C1 segment of cervical spinal cord (tissue), 14 donors: ENCODE measurements at regions not wholly inside any gene's neighbourhood (a gene's known extent, or its start where the extent isn't known, plus 50 kb on each side); places are given as distances from the start of the nearest gene placed in this dataset.

Experiments
- DNase-seq, 14 donors: peaks; one replicate each; lab custom pipeline; 2025; lab: John Stamatoyannopoulos, UW

DNA sequence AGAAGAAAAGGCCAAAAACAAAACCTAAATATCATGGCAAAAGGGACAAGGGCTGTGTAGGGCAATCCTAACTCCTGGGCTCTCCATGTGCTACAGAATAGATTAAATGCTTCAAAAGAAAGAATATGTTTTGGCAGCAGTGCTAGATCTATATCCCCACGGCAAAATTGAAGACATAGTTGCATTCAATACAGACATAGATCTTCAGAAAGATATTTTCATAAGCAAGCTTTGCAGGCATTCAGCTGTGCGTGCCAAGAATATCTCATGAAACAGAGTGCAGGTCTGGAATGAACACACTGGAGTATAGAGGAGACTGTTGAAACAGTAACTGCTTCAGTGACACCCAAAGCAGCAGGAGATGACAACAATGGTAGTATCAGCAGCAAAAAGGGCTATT is 1476.9 kb downstream of the ARAP2 start:
- DNase-seq = no peak

DNA sequence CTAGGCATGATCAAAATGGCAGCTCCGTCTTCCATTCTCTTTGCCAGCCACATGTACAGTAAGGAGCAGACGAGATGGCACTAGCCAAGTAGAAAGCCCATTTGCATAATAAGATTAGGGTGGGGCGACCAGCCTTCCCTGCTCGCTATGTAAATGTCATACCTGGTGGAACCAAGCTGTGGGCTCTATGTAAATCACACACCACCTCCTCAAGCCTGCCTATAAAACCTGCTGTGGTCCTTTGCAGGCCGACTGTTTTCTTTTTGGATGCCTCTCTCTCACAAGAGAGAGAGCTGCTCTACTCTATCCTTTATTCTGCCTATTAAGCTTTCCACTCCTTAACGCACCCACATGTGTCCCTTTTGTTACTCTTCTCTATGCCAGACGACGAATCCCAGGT is 1472.7 kb downstream of the ARAP2 start:
- no peak for DNase-seq

DNA sequence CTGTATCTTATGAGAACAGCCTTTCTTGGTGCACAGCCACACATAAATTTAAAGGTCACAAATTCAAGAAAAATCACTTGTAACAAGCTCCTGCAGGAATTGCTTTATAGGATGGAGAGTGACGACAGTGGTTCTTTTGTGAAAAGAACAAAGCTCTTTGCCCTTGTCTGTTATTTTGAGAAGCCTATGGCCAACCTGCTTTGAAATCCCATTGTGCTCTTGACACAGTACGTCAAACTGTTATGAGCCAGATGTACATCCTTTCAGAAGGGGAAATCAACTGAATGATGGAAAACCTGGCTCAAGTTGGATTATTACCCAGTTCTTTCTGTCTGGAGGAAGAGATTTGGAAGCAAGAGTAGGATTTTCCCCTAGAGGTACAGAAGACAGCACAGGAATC is 1454.2 kb downstream of the ARAP2 start:
- no peak for DNase-seq

DNA sequence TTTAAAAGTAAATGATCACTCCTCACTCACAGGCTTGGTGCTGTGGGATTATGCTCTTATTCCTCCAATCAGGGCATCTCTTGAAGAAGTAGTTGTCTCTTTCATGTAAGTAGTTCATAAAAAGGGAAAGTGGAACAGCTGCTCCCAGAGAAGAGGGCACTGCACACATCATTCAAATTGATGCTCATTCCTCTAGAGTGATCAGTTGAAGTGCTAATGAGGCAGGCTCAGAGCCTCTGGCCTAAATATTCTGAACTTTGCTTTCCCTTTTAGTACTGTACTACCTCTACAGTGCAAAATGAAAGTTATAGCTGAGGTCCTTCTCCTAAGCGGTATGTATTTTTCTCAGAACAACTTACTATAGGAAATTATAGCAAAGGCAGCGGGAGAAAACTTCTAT is 1453.1 kb downstream of the ARAP2 start:
- DNase-seq = no peak

DNA sequence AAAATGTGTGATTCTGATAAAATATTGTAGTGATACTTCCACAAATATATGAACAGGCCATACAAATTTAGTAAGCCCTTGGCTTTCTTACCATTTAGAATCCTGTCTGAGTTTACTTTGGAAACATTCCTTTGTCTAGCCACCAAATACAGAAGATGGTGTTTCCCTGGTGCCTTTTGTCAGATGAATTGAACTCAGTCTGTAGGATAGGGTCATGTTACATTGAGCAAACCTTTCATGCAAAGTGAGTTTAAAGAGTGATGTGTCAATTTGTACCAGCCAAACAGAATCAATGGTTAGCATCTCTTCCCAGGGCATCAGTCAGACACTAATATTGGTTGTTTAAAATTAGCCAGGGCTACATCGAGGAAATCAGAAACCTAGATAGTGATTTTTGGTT is 1443.4 kb downstream of the ARAP2 start:
- DNase-seq = no peak

DNA sequence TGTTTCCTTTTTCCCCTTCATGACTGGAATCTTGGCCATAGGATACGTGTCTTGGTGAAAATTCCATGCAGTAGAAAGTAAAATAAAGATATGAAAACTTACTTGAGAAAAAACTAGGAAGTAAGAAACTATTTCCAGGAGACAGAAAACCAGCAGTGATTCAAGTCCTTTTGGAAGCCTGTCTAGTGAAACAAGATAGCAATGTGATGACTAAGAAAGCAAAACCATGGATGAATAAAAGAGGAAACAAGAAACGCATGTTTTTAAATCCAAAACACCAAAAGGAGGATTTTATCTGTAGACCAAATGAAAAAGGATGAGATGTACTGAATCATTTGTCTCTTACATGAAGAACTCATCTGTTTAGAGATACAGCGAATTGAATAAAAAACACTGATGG is 1430.0 kb downstream of the ARAP2 start:
- DNase-seq = no peak

DNA sequence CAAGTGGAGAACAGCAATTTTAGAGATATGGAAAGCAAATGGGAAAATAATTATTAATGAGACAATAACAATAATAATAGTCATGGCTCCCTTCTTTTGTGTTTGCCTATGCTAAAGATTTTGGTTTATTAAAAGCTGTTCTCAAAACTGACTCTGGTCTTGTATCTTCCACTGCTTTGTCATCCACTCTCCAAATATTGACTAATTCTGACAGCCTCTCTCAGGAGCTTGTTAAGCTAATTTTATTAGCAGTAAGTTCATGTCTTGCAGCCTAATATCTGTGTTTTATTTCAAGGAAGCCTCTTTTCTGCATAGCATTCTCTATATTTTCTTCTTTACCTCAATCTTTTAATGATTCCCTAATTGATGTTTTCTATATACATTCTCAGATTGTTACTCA is 1419.8 kb downstream of the ARAP2 start:
- DNase-seq = no peak

DNA sequence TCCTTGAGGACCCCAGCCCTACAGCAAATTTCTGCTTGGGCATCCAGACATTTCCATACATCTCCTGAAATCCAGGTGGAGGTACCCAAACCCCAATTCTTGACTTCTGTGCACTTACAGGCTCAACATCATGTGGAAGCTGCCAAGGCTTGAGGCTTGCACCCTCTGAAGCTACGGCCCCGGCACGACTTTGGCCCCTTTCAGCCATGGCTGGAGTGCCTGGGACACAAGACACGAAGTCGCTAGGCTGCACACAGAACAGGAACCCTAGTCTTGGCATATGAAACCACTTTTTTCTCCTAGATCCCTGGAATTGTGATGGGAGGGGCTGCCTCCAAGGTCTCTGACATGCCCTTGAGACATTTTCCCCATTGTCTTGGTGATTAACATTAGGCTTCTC is 1417.7 kb downstream of the ARAP2 start:
- no peak for DNase-seq

DNA sequence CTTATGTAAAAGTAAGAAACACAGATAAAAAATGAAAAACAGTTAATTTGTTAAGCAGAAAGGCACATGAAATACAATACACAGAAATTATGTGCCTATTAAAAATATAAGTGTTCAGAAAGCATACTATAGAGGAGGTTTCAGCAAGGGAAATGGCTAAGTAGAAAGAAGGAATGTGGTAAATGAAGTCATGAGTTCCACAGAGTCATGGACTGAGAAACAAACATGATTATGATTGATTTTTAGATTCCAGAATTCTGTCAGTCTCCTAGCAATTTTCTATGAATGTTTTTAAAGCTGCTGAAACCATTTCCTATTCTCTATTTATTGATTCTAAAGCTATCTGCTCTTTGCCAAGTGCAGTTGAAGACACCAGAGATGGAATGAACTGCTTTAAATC is 1398.4 kb downstream of the ARAP2 start:
- no peak for DNase-seq

DNA sequence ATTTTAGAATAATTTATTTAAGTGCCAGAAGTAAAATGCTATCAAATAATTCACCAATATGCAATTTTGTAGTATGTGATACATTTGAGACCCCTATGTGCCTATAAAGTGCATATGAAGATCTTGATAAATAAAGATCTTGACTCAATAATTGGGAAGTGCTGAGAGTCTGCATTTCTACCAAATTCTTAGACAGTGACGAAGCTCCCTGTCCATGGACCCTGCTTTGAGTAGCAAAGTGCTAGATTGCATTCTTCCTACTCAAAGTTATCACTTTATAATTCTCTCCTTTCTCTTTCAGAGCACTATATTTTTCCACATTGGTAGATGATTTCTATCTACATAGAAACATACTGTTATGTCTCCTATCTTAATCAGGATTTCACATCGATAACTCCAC is 1393.9 kb downstream of the ARAP2 start:
- DNase-seq = no peak

DNA sequence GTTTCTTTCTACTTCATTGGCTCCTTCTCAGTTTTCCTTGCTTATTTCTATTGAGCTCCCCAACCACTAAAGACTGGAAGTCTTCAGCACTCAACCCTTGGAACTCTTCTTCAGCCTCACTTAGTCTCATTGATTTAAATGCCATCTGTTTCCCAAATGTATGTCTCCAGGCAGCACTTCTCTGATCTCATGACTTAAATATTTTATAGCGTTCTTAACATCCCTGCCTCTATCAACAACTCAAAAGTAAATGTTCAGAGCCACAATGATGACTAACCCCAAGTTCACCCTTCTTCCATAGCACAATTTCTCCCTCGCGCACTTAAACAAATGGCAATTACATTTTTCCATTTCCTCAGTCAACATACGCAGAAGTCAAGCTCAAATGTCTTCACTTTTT is 1393.3 kb downstream of the ARAP2 start:
- DNase-seq = no peak

DNA sequence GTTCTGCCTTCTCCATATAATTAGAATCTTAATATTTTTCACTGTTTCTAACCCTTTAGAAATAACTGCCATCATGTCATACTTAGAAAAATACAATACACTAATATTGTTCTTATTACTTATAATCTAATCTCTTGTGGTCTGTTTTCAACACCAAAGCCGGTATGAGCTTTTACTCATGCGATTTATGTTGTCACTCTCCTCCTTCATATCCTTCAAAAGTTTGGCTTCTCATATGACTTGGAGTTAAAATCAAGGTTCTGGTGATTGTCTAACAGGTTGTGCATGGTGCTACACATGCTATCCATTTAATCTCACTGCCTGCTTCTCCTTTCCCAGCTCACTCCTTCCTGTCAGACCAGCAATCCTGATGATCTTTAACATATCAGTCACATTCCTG is 1392.9 kb downstream of the ARAP2 start:
- DNase-seq = no peak

DNA sequence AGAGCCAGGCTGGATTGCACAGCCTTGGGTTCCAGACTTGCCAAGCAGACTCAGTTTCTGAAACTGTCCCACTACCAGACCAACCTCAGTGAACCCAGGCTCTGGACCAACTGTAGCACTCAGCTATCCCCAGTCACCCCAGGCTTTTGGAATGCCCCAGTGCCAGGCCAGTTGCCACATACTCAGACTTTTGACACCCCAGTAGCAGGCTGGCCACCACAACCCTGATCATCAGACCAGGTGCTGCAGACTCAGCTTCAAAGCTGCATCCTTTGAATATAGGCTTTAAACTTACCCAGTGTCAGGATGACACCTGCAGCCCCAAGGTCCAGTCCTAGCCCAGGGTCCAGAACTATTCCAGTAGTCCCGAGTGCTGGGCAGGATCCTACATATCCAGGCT is 1389.9 kb downstream of the ARAP2 start:
- DNase-seq = no peak

DNA sequence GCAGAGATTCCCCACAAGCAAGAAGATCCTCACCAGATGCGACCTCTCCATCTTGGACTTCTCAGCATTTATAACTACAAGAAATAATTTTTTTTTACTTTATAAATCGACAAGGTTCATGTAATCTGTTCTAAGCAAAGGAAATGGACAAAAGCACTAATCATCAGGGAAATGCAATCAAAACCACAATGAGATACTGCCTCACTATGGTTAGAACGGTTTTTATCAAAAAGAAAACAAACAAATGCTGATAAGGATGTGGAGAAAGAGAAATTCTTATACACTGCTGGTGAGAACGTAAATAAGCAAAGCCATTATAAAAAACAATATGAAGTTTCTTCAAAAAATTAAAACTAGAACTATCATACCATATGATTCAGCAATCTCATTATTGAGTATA is 1382.6 kb downstream of the ARAP2 start:
- DNase-seq = no peak

DNA sequence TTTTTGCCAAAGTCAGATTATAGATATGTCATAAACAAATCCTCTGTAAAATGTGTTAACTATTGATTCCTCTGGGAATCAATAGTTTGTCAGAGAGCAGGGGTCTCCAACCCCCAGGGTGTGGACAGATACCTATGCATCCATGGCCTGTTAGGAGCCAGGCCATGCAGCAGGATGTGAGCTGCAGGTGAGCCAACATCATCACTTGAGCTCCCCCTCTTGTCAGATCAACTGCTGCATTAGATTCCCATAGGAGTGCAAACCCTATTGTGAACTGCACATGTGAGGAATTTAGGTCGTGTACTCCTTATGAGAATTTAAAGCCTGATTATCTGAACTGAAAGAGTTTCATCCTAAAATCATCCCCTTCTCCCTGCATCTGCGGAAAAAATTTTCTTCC is 1365.4 kb downstream of the ARAP2 start:
- DNase-seq = no peak

DNA sequence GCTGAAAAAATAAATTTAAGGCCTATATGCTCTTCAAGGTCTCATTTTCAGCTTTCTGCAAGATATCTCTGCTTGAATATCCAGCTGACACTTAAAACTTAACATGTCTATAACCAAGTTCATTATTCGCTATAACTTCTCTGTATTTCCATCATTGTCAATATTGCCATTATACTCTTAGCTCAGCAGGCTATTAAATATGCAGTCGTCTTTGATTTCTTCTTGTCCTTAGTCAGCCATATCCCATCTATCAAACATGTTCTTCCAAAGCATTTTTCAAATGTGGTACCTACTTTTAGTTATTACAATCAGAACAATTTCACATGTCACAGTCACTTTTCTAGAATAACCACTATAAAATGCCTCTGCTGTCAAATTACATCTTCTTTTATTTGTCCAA is 1364.1 kb downstream of the ARAP2 start:
- DNase-seq = no peak

DNA sequence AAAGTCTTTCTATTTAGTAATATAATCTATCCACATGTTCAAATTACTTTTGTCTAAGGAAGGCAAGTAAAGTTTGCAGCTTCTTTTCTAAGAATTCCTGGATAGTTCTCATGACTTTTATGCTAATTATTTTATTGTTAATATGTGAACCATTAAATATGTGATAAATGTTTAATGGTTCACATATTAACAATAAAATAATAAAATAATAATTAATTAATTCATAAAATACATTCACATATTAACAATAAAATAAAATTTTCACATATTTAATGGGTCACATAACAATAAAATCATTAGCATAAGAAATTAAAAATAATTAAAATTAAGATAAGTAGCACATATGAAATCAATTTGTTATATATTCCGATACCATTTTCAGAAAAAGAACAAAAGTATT is 1352.4 kb downstream of the ARAP2 start:
- DNase-seq = no peak

DNA sequence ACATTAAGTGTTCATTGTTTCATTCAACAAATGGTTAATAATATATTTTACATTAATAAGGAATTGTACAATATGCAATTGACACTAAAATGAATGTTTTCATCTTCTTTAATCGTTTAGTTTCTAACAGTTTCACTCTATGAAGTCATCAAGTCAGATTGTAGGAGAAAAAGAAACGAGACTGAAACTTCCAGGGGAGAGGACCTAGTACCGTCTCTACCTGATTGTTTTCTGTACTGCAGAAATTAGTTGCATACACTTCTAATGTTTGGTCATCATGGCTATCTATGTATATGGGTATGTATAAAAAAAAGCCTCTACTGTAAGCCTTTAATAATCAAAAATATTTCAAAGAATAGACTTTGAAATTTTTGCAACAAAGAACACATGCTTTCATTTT is 1350.9 kb downstream of the ARAP2 start:
- no peak for DNase-seq

DNA sequence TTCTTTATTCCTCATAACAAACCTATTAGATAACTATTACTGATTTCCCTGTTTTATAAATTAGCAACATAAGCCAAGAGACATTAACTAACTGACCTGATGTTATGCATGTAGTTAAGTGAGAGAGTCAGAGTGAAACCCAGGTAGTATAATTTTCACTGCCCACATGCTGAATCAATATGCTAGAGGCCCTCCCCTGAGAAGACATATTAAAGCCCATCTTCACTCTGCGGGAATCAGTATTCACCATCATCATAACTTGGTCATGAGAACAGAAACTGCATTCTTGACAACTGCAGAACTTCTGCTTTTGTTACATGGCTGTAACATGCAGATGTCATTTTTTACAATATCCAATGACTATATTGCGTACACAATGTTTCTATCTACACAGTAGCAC is 1324.3 kb downstream of the ARAP2 start:
- no peak for DNase-seq

DNA sequence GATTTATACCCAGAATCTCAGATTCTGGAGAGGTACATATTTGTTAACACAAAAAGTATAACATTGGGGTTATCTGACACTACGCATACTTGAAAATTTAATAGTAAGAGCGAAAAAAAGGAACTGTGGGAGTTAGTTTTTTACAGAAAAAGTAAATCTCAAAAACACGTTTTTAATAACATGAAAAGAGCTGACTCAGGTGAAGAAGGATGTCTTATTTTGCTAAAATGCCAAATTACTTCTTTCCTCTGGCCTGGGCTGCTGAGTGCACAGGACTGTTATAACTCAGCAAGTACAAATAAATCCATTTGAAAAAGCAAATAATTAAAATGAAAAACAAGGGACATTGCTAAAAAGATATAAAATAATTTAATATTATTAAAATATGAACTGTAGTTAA is 1322.9 kb downstream of the ARAP2 start:
- no peak for DNase-seq

DNA sequence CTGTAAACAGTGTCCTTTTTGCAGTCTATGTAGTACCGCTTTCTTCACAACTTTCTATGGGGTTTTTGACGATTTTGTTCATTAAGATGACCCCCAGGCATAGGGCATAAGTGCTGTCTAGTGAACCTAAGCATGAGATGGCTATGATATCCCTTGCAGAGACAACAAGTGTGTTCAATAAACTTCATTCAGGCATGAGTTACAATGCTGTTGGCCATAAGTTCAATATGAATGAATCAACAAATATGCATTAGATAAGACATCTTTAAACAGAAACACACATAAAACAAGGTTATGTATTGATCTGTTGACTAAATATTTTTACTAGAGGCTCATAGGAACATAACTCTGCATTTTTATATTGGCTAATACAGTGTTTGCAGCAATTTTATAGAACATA is 1322.0 kb downstream of the ARAP2 start:
- no peak for DNase-seq

DNA sequence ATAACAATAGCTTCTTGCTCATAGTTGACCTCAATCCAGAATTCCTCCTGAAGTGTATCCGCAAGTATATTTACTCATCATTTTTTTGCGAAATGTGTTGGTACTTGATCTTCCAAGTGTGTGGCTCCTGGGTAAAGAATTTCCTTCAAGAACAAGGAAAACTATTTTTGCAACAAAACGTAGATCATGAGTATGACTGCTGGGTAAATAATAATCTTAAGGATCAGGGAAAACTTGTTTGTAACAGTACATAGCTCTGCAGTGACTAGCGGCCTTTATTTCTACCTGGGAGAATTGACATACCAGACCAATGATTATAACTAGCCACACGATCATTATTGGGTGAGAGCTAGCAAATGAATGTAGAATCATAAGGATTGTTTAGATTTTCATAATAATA is 1311.7 kb downstream of the ARAP2 start:
- DNase-seq = no peak

DNA sequence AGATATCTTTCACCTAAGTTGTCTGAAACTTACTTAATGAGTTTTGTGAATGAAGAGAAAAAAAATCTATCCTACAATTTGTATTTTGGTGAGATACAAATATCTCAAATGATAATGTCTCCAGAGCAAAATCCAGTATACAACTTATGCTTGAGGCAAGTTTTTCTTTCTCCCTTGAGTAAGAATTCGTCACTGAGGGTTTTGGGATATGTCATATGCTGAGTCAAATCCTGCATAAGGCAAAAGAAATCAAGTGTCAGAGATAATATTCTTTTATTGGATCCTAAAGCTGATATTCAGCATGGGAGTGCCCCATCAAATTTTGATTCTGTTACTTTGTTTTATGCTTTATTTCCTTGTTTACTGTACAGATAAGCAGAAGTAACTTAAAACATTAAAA is 1308.6 kb downstream of the ARAP2 start:
- no peak for DNase-seq

DNA sequence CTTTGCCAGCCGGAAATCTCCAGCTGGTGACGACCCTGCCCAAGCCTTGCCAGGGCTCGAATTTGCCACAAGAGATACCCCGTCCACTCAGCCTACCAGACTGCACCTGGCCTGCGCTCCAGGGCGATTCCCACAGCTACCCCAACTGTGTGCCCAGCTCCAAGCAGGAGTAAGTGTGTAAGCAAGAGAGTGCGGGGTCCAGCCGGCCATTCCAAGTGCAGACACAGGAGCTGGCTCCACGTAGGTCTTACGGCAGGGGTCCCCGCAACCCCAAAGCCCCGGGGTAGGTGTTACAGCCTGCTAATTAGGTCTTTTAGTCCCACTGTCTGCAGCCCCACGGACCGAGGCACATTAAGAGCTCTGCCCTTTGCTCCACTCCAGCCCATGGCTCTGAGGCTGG is 1305.2 kb downstream of the ARAP2 start:
- no peak for DNase-seq

DNA sequence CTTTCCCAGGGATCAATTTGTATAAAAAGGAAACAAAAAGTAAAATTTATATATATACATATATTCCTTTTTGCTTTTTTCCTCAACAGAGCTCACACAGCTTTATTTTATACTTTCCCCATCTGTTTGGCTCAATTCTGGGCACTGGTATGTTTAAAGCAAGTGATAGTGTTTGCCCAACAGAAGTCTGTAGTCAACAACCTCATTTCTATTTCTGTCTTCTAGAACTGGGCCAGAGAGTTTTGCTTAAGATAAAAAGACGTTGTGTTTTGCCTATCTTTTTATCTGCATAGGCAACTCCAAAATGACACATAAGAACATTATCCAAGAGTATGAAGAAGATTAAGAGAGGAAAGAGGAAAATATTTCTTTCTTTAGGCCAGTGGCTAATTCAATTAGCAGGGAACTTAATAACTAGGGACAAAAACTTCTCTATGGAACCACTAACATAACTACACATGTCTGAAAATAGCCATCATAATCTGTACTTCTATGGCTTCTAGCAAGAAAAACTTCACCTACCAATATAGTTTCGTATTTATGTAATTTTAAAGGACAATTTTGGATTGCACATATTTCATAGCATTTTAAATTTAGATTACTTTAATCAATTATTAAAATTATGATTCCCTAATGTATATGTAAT is 1300.5 kb downstream of the ARAP2 start:
- DNase-seq = no peak
